Fibroblast of lung (primary cell): ENCODE measurements at regions not wholly inside any gene's neighbourhood (a gene's known extent, or its start where the extent isn't known, plus 50 kb on each side); places are given as distances from the start of the nearest gene placed in this dataset.

Source experiments
- EZH2 ChIP-seq: IDR thresholded peaks from 2 replicates; pipeline ENCODE4 v1.5.1; 2012; ENCODE audit warnings: low read length, control low read depth, mild to moderate bottlenecking; ENCODE audit errors: missing control alignments
- TF ChIP-seq, protein P1 (sequence below), 2 donors: IDR thresholded peaks in 1 of 2; conservative IDR thresholded peaks in 1 of 2; 1 replicate in 1 of 2; 2 replicates in 1 of 2; pipeline ENCODE4 v1.5.1; 2011 to 2012; ENCODE audit warnings: low read length in 2 of 2, control low read depth in 1 of 2, inconsistent platforms in 1 of 2, low read depth in 1 of 2, mild to moderate bottlenecking in 1 of 2

DNA sequence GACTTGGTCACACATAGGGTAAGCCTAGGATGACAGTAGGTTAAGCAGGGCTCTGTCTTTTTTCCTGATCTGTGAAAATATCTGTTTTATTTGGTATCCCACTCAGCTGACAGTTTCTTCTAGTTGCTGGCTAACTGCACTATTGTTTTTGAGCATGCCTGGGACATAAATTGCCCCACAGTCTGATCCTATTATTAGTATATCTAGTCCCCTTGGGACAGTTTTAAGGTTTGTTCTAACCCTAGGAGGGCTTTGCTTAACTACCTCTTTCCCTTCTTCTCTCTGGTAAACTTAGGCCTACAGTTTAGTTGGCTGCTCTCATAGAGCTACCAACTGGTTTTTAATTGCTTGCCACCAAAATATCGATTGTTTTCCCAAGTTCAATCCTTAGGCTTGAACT, 446.6 kb downstream of the ARHGEF28 start:
- TF ChIP-seq, protein P1, sequence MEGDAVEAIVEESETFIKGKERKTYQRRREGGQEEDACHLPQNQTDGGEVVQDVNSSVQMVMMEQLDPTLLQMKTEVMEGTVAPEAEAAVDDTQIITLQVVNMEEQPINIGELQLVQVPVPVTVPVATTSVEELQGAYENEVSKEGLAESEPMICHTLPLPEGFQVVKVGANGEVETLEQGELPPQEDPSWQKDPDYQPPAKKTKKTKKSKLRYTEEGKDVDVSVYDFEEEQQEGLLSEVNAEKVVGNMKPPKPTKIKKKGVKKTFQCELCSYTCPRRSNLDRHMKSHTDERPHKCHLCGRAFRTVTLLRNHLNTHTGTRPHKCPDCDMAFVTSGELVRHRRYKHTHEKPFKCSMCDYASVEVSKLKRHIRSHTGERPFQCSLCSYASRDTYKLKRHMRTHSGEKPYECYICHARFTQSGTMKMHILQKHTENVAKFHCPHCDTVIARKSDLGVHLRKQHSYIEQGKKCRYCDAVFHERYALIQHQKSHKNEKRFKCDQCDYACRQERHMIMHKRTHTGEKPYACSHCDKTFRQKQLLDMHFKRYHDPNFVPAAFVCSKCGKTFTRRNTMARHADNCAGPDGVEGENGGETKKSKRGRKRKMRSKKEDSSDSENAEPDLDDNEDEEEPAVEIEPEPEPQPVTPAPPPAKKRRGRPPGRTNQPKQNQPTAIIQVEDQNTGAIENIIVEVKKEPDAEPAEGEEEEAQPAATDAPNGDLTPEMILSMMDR (conservative IDR thresholded peaks at IDR 0.05 in 1 of 2, IDR thresholded peaks at IDR 0.05 in 1 of 2; ENCODE audit: low read depth in 1 of 2, low read length in 2 of 2), result no peak
- no peak for TF ChIP-seq EZH2
